ENCODE measurements at regions not wholly inside any gene's neighbourhood (a gene's known extent, or its start where the extent isn't known, plus 50 kb on each side); places are given as distances from the start of the nearest gene placed in this dataset.
"Not testable (repeated sequence)": the region's sequence is repeated elsewhere in the genome, so short reads cannot be mapped to it uniquely, and the experiment has no call there.

- DNase-seq (ENCODE audit: low read depth in 2 of 2), result no peak
Measured at GRCh38 chrX:109782994-109783700, 50.1 kb upstream of the ACSL4 start.

DNA sequence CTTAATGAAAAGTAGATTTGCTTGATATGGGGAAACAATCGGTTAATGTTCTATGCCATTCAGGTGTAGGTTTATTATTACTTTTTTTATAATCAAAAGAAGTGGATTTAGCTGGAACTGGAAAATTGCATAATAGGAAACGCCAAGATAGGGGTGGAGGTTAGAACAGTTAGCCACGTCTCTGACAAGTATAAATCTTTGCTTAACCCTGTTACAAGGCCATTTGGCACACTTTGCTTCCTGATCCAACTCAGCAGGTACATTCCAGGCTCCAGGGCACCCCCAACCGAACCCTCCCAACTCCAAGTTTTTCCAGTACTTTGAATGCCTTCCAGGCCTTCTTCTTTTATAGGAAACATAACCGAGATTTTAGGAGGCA lies 50.6 kb upstream of the ACSL4 start:
- DNase-seq (ENCODE audit: low read depth in 2 of 2), result no peak

- DNase-seq (ENCODE audit: low read depth in 2 of 2), result no peak
Measured at GRCh38 chrX:109785053-109785452, 52.0 kb upstream of the ACSL4 start.

GRCh38 chrX:109790511-109790910 lies 57.5 kb upstream of the ACSL4 start:
- not testable (repeated sequence) for DNase-seq (ENCODE audit: low read depth in 2 of 2)

DNA sequence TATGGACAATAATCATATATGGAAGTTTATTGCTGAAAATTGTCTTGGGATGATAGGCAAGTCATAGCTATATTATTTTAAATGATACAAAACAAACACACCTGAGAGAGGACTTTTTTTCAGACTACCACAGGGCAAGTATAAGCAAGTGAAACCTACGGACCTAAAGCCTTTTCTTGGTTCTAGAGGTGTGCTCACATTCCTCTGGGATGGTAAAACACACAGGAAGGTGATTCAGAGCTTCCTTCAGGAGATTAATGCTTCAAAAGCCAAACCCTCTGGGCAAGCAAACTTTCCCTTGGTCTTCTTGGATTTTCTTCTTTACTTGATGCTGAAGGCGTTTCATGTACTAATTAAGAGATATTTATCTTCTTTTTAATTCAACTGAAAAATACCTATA lies 60.1 kb upstream of the ACSL4 start:
- no peak for DNase-seq (ENCODE audit: low read depth in 2 of 2)

DNA sequence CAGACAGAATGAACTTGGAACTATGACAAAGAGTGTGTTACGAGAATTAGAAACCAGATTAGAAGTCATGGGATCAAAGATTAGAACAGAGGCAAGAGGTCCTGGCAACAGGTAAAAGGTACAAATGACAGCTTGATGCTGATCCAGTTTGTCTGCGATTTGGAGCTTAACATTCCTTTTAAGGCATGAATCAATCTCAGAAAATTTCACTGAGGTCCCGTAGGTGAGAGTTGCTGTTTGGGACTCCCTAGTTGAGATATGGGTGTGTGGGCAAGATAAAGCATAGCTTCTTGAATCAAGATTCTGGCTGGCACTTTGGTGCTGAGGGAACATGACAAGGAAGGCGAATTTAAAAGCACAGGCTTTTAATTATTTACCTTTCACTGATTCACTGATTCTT lies 62.6 kb upstream of the ACSL4 start:
- DNase-seq (ENCODE audit: low read depth in 2 of 2), result no peak

- DNase-seq (ENCODE audit: low read depth in 2 of 2), result no peak
Measured at GRCh38 chrX:109797311-109797975, 64.4 kb upstream of the ACSL4 start.

GRCh38 chrX:109812236-109812635 lies 79.2 kb upstream of the ACSL4 start:
- DNase-seq (ENCODE audit: low read depth in 2 of 2), result no peak

- no peak for DNase-seq (ENCODE audit: low read depth in 2 of 2)
Measured at GRCh38 chrX:109813236-109813635, 80.2 kb upstream of the ACSL4 start.

GRCh38 chrX:109818976-109819375 lies 85.9 kb upstream of the ACSL4 start:
- DNase-seq (ENCODE audit: low read depth in 2 of 2), result no peak

GRCh38 chrX:109822861-109823260 lies 89.8 kb upstream of the ACSL4 start:
- no peak for DNase-seq (ENCODE audit: low read depth in 2 of 2)

DNA sequence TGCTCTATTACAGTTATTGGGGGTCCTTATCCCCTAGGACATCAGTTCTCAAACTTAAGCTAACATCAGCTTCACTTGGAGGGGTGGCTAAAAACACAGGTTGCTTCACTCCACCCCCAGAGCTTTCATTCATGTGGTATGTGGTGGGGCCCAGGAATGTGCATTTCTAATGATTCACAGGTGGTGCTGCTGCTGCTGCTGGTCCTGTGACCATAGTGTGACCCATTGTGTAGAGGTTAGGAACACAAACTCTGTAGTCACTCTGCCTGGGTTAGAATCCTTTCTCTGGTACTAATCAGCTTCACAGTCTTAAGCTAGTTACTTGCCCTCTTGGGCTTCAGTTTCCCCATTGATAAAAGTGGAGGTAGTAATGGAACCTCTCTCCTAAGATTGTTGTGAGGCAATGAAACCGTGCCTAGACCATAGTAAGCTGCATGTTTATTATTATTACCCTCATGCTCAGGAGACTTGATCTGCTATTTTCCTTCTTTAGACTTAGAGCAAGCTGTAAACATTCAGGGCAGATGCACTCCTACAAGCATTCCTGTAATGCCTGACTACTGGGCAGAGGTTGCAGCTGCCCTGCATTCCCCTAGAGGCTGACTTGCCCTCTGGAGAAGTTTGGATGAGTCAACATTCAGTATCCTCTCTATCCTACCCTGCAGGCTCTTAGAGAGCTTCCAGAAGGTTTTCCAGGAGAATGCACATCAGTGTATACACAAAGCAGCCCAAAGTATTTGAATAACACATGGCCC lies 94.1 kb upstream of the ACSL4 start:
- no peak for DNase-seq (ENCODE audit: low read depth in 2 of 2)

DNA sequence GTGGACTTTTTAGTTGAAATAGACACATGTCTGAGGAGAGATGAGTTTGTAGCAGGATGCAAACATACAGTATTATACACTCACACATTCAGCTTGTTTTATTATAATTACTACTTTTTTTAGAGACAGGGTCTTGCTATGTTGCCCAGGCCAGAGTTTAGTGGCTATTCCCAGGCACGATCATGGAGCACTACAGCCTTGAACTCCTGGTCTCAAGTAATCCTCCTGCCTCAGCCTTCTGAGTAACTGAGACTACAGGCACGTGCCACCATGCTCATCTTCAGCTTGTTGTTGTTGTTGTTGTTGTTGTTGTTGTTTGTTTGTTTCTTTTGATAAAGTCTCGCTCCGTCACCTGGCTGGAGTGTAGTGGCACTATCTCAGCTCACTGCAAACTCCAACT lies 94.7 kb upstream of the ACSL4 start:
- no peak for DNase-seq (ENCODE audit: low read depth in 2 of 2)

DNA sequence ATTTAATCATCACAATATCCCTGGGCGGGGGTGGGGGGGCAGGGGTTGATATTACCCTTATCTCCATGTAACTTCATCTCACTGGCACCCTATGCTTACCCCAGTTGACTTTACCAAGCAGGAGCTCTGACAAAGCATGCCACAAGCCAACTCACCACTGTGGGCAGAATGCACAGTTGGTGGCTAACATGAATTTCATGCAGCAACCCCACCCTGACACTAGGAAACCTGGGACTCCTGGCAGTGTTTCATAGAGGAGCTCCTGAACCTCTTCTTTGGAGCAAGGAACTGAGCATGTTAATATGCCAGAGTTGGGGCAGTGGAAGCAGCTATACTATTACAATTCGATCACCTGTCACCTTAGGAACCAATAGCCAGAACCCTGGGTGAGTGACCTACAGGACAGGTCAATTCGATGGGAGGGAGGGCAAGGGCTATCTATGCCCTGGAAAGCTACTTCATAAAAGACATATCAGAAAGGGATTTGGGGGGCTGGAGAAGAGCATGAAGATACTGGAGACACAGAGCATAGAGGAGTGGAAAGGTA lies 97.2 kb upstream of the ACSL4 start:
- no peak for DNase-seq (ENCODE audit: low read depth in 2 of 2)

DNA sequence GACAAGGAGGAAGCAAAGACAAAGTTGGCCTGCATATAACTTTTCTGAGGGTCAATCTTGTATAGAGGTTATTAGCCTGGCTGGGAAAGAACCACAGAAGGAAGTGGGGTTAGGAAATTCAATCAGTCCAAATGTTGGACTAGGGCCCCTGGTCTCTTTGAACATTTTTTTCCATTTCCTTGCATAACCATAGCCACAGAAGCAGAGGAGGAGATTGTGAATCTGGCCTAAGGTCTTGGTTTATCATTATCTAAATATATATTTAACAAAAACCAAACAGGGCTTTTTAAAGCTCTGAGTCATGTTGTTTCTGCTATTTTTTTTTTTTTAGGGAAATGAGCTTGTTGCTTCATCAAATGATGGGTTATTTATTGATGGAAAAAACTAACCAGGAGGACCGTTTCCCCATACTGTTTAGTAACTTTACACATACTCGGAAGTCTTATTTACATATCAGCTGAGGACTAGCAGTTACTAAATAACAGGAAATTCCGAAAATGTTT lies 97.7 kb upstream of the ACSL4 start:
- DNase-seq (ENCODE audit: low read depth in 2 of 2), result no peak

DNA sequence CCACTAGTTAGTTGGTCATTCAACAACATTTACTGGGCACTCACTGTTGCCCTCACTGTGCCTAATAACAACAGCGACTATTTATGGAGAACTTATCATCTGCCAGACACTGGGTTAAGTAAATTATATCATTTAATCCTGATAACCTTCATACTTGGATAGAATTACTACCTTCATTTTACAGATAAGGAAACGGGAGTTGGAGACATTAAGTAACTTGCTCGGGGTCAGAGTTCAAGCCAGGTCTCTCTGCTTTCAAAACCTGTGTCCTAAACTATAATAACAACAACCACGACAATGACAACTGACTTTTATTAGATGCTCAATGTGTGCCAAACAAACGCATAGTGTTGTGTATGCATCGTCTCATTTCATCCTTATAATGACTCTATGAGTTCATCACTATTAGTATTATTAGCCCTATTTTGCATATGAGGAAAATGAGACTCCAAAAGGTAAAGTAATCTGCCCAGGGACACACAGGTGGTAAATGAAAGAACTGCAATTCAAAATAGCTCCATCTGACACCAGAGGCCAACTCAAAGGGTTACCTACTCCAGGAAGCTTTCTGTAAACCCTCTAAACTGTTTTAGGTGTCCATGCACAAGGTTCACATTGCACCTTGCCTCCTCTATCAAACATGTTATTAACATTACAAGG lies 98.4 kb upstream of the ACSL4 start:
- DNase-seq (ENCODE audit: low read depth in 2 of 2), result no peak

- no peak for DNase-seq (ENCODE audit: low read depth in 2 of 2)
Measured at GRCh38 chrX:109839694-109840567, 106.9 kb upstream of the ACSL4 start.

- no peak for DNase-seq (ENCODE audit: low read depth in 2 of 2)
Measured at GRCh38 chrX:109840585-109840984, 107.5 kb upstream of the ACSL4 start.

DNA sequence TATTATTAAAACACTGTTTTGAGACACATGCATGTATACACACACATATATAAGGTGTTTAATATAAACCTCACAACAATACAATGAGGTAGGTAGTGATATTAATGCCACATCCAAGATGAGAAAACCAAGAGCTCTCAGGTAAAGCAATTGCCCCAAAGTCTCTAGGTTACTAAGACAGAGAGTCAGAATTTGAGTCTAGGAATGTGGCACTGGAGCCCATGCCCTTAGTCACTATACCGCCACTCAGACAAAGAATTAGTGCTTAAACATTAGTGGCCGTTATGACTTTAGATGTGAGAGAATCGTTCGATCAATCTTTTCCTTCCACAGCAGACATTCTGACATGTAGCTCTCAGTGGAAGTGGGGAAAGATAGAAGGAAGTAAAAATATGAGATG lies 108.2 kb upstream of the ACSL4 start:
- no peak for DNase-seq (ENCODE audit: low read depth in 2 of 2)

DNA sequence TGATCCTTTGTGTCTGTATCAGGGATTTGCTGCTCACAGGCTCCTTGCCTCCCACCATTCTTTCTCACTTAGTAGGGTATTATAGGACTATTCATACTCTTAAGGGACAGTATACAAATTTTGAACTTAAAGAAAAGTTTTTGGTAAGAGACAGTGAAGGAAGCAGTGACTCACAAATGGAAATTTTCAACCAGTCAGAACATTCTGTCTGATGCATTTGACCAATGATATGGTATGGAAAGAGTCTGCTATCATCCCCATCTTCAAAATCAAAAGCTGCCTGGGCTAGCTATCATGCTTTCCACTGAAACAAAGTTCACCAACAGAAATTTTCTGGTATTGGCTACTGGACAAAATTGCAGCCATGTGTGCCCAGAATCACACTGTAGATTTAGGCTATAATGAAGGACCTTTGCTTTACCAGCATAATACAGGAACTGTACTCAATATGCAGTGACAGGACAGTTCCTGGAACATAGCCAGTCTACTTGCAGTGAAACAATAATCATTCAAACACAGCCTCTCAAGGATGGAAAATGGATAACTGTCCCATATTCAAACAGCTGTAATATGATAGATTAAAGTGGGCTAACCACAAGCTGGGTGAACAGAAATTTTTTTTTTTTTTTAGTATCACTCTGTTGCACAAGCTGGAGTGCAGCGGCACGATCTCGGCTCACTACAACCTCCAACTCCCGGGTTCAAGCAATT lies 109.0 kb upstream of the ACSL4 start:
- DNase-seq (ENCODE audit: low read depth in 2 of 2), result no peak

Data from stimulated activated CD8-positive, alpha-beta memory T cell treated with anti-CD3 and anti-CD28 coated beads, Interleukin-7, amount 100 ng/mL, for 4 hours (primary cell).